HL-60 (cell line): ENCODE measurements at regions not wholly inside any gene's neighbourhood (a gene's known extent, or its start where the extent isn't known, plus 50 kb on each side); places are given as distances from the start of the nearest gene placed in this dataset.

Experiments used
- GABPA ChIP-seq: IDR thresholded peaks from 2 replicates; pipeline ENCODE4 v1.6.1; 2012; ENCODE audit warnings: low read depth
- POLR2AphosphoS5 ChIP-seq: IDR thresholded peaks from 2 replicates; pipeline ENCODE4 v1.6.1; 2012; ENCODE audit warnings: low read depth
- TF ChIP-seq, protein P1 (sequence below): IDR thresholded peaks from one replicate; pipeline ENCODE4 v1.5.1; 2011; ENCODE audit warnings: low read length, control low read depth, inconsistent platforms; ENCODE audit not compliant: insufficient read depth
- TF ChIP-seq, protein P2 (sequence below): IDR thresholded peaks from 2 replicates; pipeline ENCODE4 v1.6.1; 2012; ENCODE audit warnings: low read depth; ENCODE audit not compliant: insufficient replicate concordance

DNA sequence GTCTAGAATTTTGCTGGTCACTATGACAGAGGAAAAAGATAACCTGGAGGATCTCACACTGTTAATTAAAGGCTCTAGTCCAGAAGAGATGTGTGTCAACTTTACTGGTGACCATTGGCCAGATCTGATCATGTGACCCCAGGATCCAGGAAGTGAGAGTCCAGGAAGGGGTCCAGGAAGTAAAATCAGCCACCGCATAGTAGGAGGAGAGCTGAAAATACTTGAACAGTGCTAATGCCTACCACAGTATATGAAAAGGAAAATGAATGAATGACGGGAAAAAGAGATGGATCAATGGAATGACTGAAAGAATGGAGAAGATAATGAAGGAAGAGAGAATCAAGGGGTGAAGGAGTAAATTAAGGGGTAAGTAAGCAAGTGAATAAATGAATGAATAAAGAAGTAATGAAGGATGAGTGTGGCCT, 415.3 kb downstream of the RPS24 start:
- TF ChIP-seq, protein P1, sequence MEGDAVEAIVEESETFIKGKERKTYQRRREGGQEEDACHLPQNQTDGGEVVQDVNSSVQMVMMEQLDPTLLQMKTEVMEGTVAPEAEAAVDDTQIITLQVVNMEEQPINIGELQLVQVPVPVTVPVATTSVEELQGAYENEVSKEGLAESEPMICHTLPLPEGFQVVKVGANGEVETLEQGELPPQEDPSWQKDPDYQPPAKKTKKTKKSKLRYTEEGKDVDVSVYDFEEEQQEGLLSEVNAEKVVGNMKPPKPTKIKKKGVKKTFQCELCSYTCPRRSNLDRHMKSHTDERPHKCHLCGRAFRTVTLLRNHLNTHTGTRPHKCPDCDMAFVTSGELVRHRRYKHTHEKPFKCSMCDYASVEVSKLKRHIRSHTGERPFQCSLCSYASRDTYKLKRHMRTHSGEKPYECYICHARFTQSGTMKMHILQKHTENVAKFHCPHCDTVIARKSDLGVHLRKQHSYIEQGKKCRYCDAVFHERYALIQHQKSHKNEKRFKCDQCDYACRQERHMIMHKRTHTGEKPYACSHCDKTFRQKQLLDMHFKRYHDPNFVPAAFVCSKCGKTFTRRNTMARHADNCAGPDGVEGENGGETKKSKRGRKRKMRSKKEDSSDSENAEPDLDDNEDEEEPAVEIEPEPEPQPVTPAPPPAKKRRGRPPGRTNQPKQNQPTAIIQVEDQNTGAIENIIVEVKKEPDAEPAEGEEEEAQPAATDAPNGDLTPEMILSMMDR = no peak
- no peak for TF ChIP-seq GABPA
- TF ChIP-seq, protein P2, sequence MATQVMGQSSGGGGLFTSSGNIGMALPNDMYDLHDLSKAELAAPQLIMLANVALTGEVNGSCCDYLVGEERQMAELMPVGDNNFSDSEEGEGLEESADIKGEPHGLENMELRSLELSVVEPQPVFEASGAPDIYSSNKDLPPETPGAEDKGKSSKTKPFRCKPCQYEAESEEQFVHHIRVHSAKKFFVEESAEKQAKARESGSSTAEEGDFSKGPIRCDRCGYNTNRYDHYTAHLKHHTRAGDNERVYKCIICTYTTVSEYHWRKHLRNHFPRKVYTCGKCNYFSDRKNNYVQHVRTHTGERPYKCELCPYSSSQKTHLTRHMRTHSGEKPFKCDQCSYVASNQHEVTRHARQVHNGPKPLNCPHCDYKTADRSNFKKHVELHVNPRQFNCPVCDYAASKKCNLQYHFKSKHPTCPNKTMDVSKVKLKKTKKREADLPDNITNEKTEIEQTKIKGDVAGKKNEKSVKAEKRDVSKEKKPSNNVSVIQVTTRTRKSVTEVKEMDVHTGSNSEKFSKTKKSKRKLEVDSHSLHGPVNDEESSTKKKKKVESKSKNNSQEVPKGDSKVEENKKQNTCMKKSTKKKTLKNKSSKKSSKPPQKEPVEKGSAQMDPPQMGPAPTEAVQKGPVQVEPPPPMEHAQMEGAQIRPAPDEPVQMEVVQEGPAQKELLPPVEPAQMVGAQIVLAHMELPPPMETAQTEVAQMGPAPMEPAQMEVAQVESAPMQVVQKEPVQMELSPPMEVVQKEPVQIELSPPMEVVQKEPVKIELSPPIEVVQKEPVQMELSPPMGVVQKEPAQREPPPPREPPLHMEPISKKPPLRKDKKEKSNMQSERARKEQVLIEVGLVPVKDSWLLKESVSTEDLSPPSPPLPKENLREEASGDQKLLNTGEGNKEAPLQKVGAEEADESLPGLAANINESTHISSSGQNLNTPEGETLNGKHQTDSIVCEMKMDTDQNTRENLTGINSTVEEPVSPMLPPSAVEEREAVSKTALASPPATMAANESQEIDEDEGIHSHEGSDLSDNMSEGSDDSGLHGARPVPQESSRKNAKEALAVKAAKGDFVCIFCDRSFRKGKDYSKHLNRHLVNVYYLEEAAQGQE = no peak
- TF ChIP-seq POLR2AphosphoS5 = no peak
